ENCODE measurements at regions not wholly inside any gene's neighbourhood (a gene's known extent, or its start where the extent isn't known, plus 50 kb on each side); places are given as distances from the start of the nearest gene placed in this dataset.

- TF ChIP-seq SOX13 (IDR thresholded peaks at IDR 0.05) (no peak), SOX13 (CRISPR knock-in tag; conservative IDR thresholded peaks at IDR 0.05 in 1 of 2, IDR thresholded peaks at IDR 0.05 in 1 of 2) (peak in 1 of 2 experiments; percentile 70; a peak in 2 of 4 replicates), XBP1 (CRISPR knock-in tag; IDR thresholded peaks at IDR 0.05) (no peak), PHF8 (CRISPR knock-in tag; IDR thresholded peaks at IDR 0.05) (peak; percentile 24; the same call in 1 of the 2 replicates), ZNF362 (CRISPR knock-in tag; IDR thresholded peaks at IDR 0.05; ENCODE audit: borderline replicate concordance) (peak; percentile 70), ZNF749 (CRISPR knock-in tag; IDR thresholded peaks at IDR 0.05; ENCODE audit: borderline replicate concordance) (peak; percentile 47; the same call in 1 of the 2 replicates), LCORL (IDR thresholded peaks at IDR 0.05) (no peak), LCORL (CRISPR knock-in tag; IDR thresholded peaks at IDR 0.05) (peak; percentile 55; the same call in 1 of the 2 replicates), XRCC5 (optimal IDR thresholded peaks at IDR 0.05; ENCODE audit: low read length) (peak; percentile 43), ZGPAT (CRISPR knock-in tag; IDR thresholded peaks at IDR 0.05) (peak; percentile 50; the same call in 1 of the 2 replicates), ZSCAN30 (CRISPR knock-in tag; IDR thresholded peaks at IDR 0.05) (no peak), ELF4 (CRISPR knock-in tag; IDR thresholded peaks at IDR 0.05; ENCODE audit: borderline replicate concordance) (no peak), ESRRA (CRISPR knock-in tag; IDR thresholded peaks at IDR 0.05; ENCODE audit: low read depth) (peak; percentile 93), PBX2 (CRISPR knock-in tag; IDR thresholded peaks at IDR 0.05) (no peak), ETV5 (CRISPR knock-in tag; IDR thresholded peaks at IDR 0.05; ENCODE audit: borderline replicate concordance) (peak; percentile 11; the same call in 1 of the 2 replicates), MYC (CRISPR knock-in tag; IDR thresholded peaks at IDR 0.05; ENCODE audit: borderline replicate concordance) (peak; percentile 14; the same call in 1 of the 2 replicates), KDM6A (CRISPR knock-in tag; IDR thresholded peaks at IDR 0.05; ENCODE audit: low read depth) (peak; percentile 66), THAP11 (CRISPR knock-in tag; IDR thresholded peaks at IDR 0.05) (peak; percentile 31; the same call in 1 of the 2 replicates), PITX1 (CRISPR knock-in tag; IDR thresholded peaks at IDR 0.05) (peak; percentile 56; the same call in 1 of the 2 replicates), ZNF646 (CRISPR knock-in tag; IDR thresholded peaks at IDR 0.05) (peak; percentile 89)
These were observed 81.6 kb upstream of the MED13L start (continued) for GRCh38 chr12:116358893-116359761.
